BLaER1 treated with 17β-estradiol and CSF1 and Interleukin-3, amounts not matched to agents 10 nM and 100 nM (cell line): ENCODE measurements at regions not wholly inside any gene's neighbourhood (a gene's known extent, or its start where the extent isn't known, plus 50 kb on each side); places are given as distances from the start of the nearest gene placed in this dataset.
"Not testable (repeated sequence)": the region's sequence is repeated elsewhere in the genome, so short reads cannot be mapped to it uniquely, and the experiment has no call there.

Experiments used
- H3K27ac ChIP-seq, 11 experiments: shearing (Covaris generic); formaldehyde crosslinking; 2 replicates each; pipeline ENCODE4 v1.8.1; 2022
- H3K27me3 ChIP-seq, 11 experiments: shearing (Covaris generic); formaldehyde crosslinking; 2 replicates each; pipeline ENCODE4 v1.8.1; 2022
- H3K36me3 ChIP-seq, 11 experiments: shearing (Covaris generic); formaldehyde crosslinking; 2 replicates each; pipeline ENCODE4 v1.8.1; 2022
- H3K4me1 ChIP-seq, 10 experiments: shearing (Covaris generic); formaldehyde crosslinking; 2 replicates each; pipeline ENCODE4 v1.8.1; 2022
- H3K4me2 ChIP-seq, 11 experiments: shearing (Covaris generic); formaldehyde crosslinking; 2 replicates each; pipeline ENCODE4 v1.8.1; 2022
- H3K4me3 ChIP-seq, 10 experiments: shearing (Covaris generic); formaldehyde crosslinking; 2 replicates each; pipeline ENCODE4 v1.8.1; 2022
- H3K9ac ChIP-seq, 11 experiments: shearing (Covaris generic); formaldehyde crosslinking; 2 replicates each; pipeline ENCODE4 v1.8.1; 2022
- H3K9me3 ChIP-seq, 11 experiments: shearing (Covaris generic); formaldehyde crosslinking; replicated peaks in 1 of 11; 2 replicates each; pipeline ENCODE4 v1.8.1; 2022
- H4K20me1 ChIP-seq, 11 experiments: shearing (Covaris generic); formaldehyde crosslinking; 2 replicates each; pipeline ENCODE4 v1.8.1; 2022
- Cebpa-rat ChIP-seq, 11 experiments: shearing (Covaris generic); IDR thresholded peaks; 2 replicates each; pipeline ENCODE4 v1.8.1; 2022

GRCh38 chr7:6882321-6882721, 56.2 kb upstream of the CCZ1B start:
- H3K27me3 ChIP-seq, H3K4me2 ChIP-seq, H4K20me1 ChIP-seq, H3K4me3 ChIP-seq, H3K9ac ChIP-seq, H3K27ac ChIP-seq, H3K36me3 ChIP-seq: not testable (repeated sequence)
- peaks cover 10 to 22% (median 15%) of the 10 kb centered on the region in 11 experiments; a peak in 19 of 22 replicates for H3K9me3 ChIP-seq
- peaks cover 0 to 14% (median 10%) of the 10 kb centered on the region in 10 experiments; a peak in 14 of 20 replicates for H3K4me1 ChIP-seq

GRCh38 chr7:6883756-6884155, 57.7 kb upstream of the CCZ1B start:
- peaks cover under 1 to 11% (median 5%) of the 10 kb centered on the region in 11 experiments; a peak in 16 of 22 replicates for H3K9me3 ChIP-seq
- H3K27me3 ChIP-seq, H3K4me2 ChIP-seq, H3K4me3 ChIP-seq, H3K27ac ChIP-seq, H3K9ac ChIP-seq, H4K20me1 ChIP-seq, H3K36me3 ChIP-seq: not testable (repeated sequence)
- peaks cover 12 to 28% (median 25%) of the 10 kb centered on the region in 10 experiments for H3K4me1 ChIP-seq

- no peaks in the 10 kb centered on the region for H3K27me3 ChIP-seq
- H3K27ac ChIP-seq, result peak overlapping the region in 1 of 11 experiments; percentile 97; a peak in 1 of 22 replicates
- H4K20me1 ChIP-seq, result no peaks in the 10 kb centered on the region
- H3K9me3 ChIP-seq, result peaks cover 0 to 4% (median 0%) of the 10 kb centered on the region in 11 experiments; a peak in 2 of 22 replicates
- H3K36me3 ChIP-seq, result no peaks in the 10 kb centered on the region
- no peak for TF ChIP-seq Cebpa-rat (IDR thresholded peaks at IDR 0.05)
- H3K9ac ChIP-seq, result no peak overlapping the region
- no peak overlapping the region for H3K4me3 ChIP-seq
- H3K4me1 ChIP-seq, result peaks cover 19 to 52% (median 49%) of the 10 kb centered on the region in 10 experiments
- peak overlapping the region in 7 of 11 experiments; percentile 17 to 88 (median 32); a peak in 7 of 22 replicates for H3K4me2 ChIP-seq
Observed at GRCh38 chr7:6886198-6886597, 60.1 kb upstream of the CCZ1B start.

GRCh38 chr7:6888267-6889045, 62.4 kb upstream of the CCZ1B start:
- H4K20me1 ChIP-seq, H3K36me3 ChIP-seq, H3K27me3 ChIP-seq: not testable (repeated sequence)
- H3K4me3 ChIP-seq, result peak overlapping the region in 4 of 10 experiments; percentile 20 to 48 (median 32); a peak in 4 of 20 replicates
- peaks cover 0 to 19% (median 10%) of the 10 kb centered on the region in 11 experiments; a peak in 11 of 22 replicates for H3K9me3 ChIP-seq
- peaks cover 19 to 67% (median 53%) of the 10 kb centered on the region in 10 experiments for H3K4me1 ChIP-seq
- H3K27ac ChIP-seq, result peak overlapping the region in 10 of 11 experiments; percentile 4 to 97 (median 86); a peak in 19 of 22 replicates
- peak in 6 of 11 experiments; percentile 23 to 85 (median 62); a peak in 8 of 22 replicates for TF ChIP-seq Cebpa-rat (IDR thresholded peaks at IDR 0.05)
- H3K4me2 ChIP-seq, result peak overlapping the region; percentile 70 to 92 (median 84)
- peak overlapping the region in 10 of 11 experiments; percentile 31 to 80 (median 72); a peak in 20 of 22 replicates for H3K9ac ChIP-seq

GRCh38 chr7:6889252-6889812, 63.3 kb upstream of the CCZ1B start:
- no peaks in the 10 kb centered on the region for H3K27me3 ChIP-seq
- H3K4me1 ChIP-seq, result peaks cover 19 to 75% (median 62%) of the 10 kb centered on the region in 10 experiments
- H3K4me2 ChIP-seq, result peak overlapping the region; percentile 70 to 92 (median 84); a peak in 18 of 22 replicates
- no peaks in the 10 kb centered on the region for H4K20me1 ChIP-seq
- H3K9ac ChIP-seq, result peak overlapping the region in 2 of 11 experiments; percentile 26 to 80; a peak in 2 of 22 replicates
- no peak for TF ChIP-seq Cebpa-rat (IDR thresholded peaks at IDR 0.05)
- H3K4me3 ChIP-seq, result no peak overlapping the region
- peak overlapping the region in 7 of 11 experiments; percentile 49 to 97 (median 77); a peak in 13 of 22 replicates for H3K27ac ChIP-seq
- H3K36me3 ChIP-seq, result no peaks in the 10 kb centered on the region
- H3K9me3 ChIP-seq, result peaks cover 0 to 21% (median 10%) of the 10 kb centered on the region in 11 experiments; a peak in 11 of 22 replicates

GRCh38 chr7:6902097-6902518, 76.0 kb upstream of the CCZ1B start:
- Histone ChIP-seq H3K9me3 (peaks cover 0 to 18% (median 11%) of the 10 kb centered on the region in 11 experiments; a peak in 14 of 22 replicates), H3K4me1 (peaks cover 13 to 18% (median 14%) of the 10 kb centered on the region in 10 experiments)
- H4K20me1 ChIP-seq, H3K36me3 ChIP-seq, H3K4me2 ChIP-seq, H3K4me3 ChIP-seq, H3K27ac ChIP-seq, H3K27me3 ChIP-seq, H3K9ac ChIP-seq: not testable (repeated sequence)

- H3K27ac ChIP-seq, H4K20me1 ChIP-seq, H3K36me3 ChIP-seq, H3K4me1 ChIP-seq, H3K9ac ChIP-seq, H3K27me3 ChIP-seq, H3K4me3 ChIP-seq: not testable (repeated sequence)
- H3K9me3 ChIP-seq, result peaks cover 0 to 18% (median 11%) of the 10 kb centered on the region in 11 experiments; a peak in 14 of 22 replicates
- 0 out of 22 replicates have a peak overlapping the region, but pooled peaks of 1 of the 11 experiments have one; percentile 0 for H3K4me2 ChIP-seq
Observed at GRCh38 chr7:6903289-6903688, 77.2 kb upstream of the CCZ1B start.

- not testable (repeated sequence) for H3K4me2 ChIP-seq, H3K4me3 ChIP-seq, H4K20me1 ChIP-seq, H3K27me3 ChIP-seq, H3K4me1 ChIP-seq, H3K9ac ChIP-seq, H3K27ac ChIP-seq, H3K36me3 ChIP-seq
- H3K9me3 ChIP-seq, result peaks cover 0 to 18% (median 11%) of the 10 kb centered on the region in 11 experiments; a peak in 14 of 22 replicates
Observed at GRCh38 chr7:6903792-6904191, 77.7 kb upstream of the CCZ1B start.

GRCh38 chr7:6917258-6917657, 91.2 kb upstream of the CCZ1B start:
- H3K4me1 ChIP-seq, result peaks cover 0 to 6% (median 0%) of the 10 kb centered on the region in 10 experiments; a peak in 3 of 20 replicates
- H3K4me3 ChIP-seq, result no peak overlapping the region
- H3K27ac ChIP-seq, result no peak overlapping the region
- no peaks in the 10 kb centered on the region for H4K20me1 ChIP-seq
- no peak overlapping the region for H3K4me2 ChIP-seq
- no peaks in the 10 kb centered on the region for H3K36me3 ChIP-seq
- no peak overlapping the region for H3K9ac ChIP-seq
- no peak for TF ChIP-seq Cebpa-rat (IDR thresholded peaks at IDR 0.05)
- no peaks in the 10 kb centered on the region for H3K27me3 ChIP-seq
- peaks cover 9 to 14% (median 11%) of the 10 kb centered on the region in 11 experiments; a peak in 20 of 22 replicates for H3K9me3 ChIP-seq

- H3K9me3 ChIP-seq, result peaks cover 9 to 14% (median 11%) of the 10 kb centered on the region in 11 experiments; a peak in 20 of 22 replicates
Observed at GRCh38 chr7:6919169-6919568, 93.1 kb upstream of the CCZ1B start.

GRCh38 chr7:6924523-6924922, 98.4 kb upstream of the CCZ1B start:
- peak overlapping the region in 2 of 11 experiments; percentile 3 to 12; a peak in 1 of 22 replicates for H3K27ac ChIP-seq
- not testable (repeated sequence) for H3K4me3 ChIP-seq, H3K9ac ChIP-seq, H3K4me2 ChIP-seq, H4K20me1 ChIP-seq, H3K27me3 ChIP-seq, H3K36me3 ChIP-seq
- peaks cover 9 to 14% (median 11%) of the 10 kb centered on the region in 11 experiments; a peak in 20 of 22 replicates for H3K9me3 ChIP-seq
- peaks cover 6 to 54% (median 36%) of the 10 kb centered on the region in 10 experiments for H3K4me1 ChIP-seq

More at GRCh38 chr7:6919169-6919568, 93.1 kb upstream of the CCZ1B start:
- H3K27me3 ChIP-seq, H3K36me3 ChIP-seq, H3K9ac ChIP-seq, H3K4me2 ChIP-seq, H4K20me1 ChIP-seq, H3K4me3 ChIP-seq, H3K27ac ChIP-seq: not testable (repeated sequence)
- peaks cover 0 to 17% (median 3%) of the 10 kb centered on the region in 10 experiments; a peak in 5 of 20 replicates for H3K4me1 ChIP-seq

GRCh38 chr7:6926193-6927174, 100.4 kb upstream of the CCZ1B start:
- Histone ChIP-seq H3K9ac (peak overlapping the region in 3 of 11 experiments; percentile 26 to 32 (median 31); a peak in 1 of 22 replicates), H3K27ac (peak overlapping the region in 9 of 11 experiments; percentile 22 to 77 (median 67); a peak in 17 of 22 replicates), H3K4me1 (peaks cover 6 to 70% (median 47%) of the 10 kb centered on the region in 10 experiments), H3K4me2 (peak overlapping the region; percentile 54 to 76 (median 61))
- not testable (repeated sequence) for H4K20me1 ChIP-seq, H3K4me3 ChIP-seq, H3K27me3 ChIP-seq, H3K36me3 ChIP-seq, H3K9me3 ChIP-seq
